WTC11 (cell line): ENCODE measurements at regions not wholly inside any gene's neighbourhood (a gene's known extent, or its start where the extent isn't known, plus 50 kb on each side); places are given as distances from the start of the nearest gene placed in this dataset.
A peak's percentile ranks its signal among the peaks of the same experiment; 100 is the strongest.

Experiments
- ATAC-seq: fragments of 200-7000 bp; cut with Tn5 transposase; 2 replicates; pipeline ENCODE4 v1.10.0; 2021; ENCODE audit warnings: mild to moderate bottlenecking, moderate library complexity
- CTCF ChIA-PET: fragments of 300-600 bp; sonication (Branson Sonifier 250); formaldehyde crosslinking; loops from one replicate; lab custom pipeline; 2021; ENCODE audit warnings: antibody characterized with exemption; lab: Charles Lee
- POLR2A ChIA-PET: fragments of 350-600 bp; sonication (Branson Sonifier 250); formaldehyde crosslinking; loops from one replicate; lab custom pipeline; 2021; ENCODE audit warnings: antibody characterized with exemption; lab: Charles Lee
- DNase-seq: peaks from one replicate; pipeline ENCODE4 v3.0.0; 2021; ENCODE audit warnings: low spot score
- H3K27ac Mint-ChIP-seq: 2 replicates; pipeline ENCODE4 v1.8.0; 2021; ENCODE audit warnings: mixed read lengths
- H3K27me3 Mint-ChIP-seq: 2 replicates; pipeline ENCODE4 v1.8.0; 2021; ENCODE audit warnings: low read depth, mild to moderate bottlenecking, moderate library complexity, mixed read lengths
- H3K36me3 Mint-ChIP-seq: 2 replicates; pipeline ENCODE4 v1.8.0; 2021; ENCODE audit warnings: mixed read lengths
- H3K4me1 Mint-ChIP-seq: 2 replicates; pipeline ENCODE4 v1.8.0; 2022; ENCODE audit warnings: mixed read lengths
- H3K4me3 Mint-ChIP-seq: 2 replicates; pipeline ENCODE4 v1.8.0; 2021; ENCODE audit warnings: mild to moderate bottlenecking, moderate library complexity, mixed read lengths
- H3K9me3 Mint-ChIP-seq: 2 replicates; pipeline ENCODE4 v1.8.0; 2021; ENCODE audit warnings: mixed read lengths
- CBFB ChIP-seq: sonication (generic); formaldehyde crosslinking; IDR thresholded peaks from 2 replicates; pipeline ENCODE4 v1.8.1; 2022; ENCODE audit warnings: mild to moderate bottlenecking, low read depth, missing genetic modification reagents
- CREM ChIP-seq: sonication (generic); formaldehyde crosslinking; IDR thresholded peaks from 2 replicates; pipeline ENCODE4 v1.8.1; 2022; ENCODE audit warnings: mild to moderate bottlenecking, missing genetic modification reagents, moderate library complexity
- E2F4 ChIP-seq: sonication (generic); formaldehyde crosslinking; IDR thresholded peaks from 2 replicates; pipeline ENCODE4 v1.8.1; 2022; ENCODE audit warnings: low read depth, mild to moderate bottlenecking, moderate library complexity, missing genetic modification reagents, borderline replicate concordance
- ELF4 ChIP-seq: sonication (generic); formaldehyde crosslinking; IDR thresholded peaks from 2 replicates; pipeline ENCODE4 v1.8.1; 2022; ENCODE audit warnings: low read depth, mild to moderate bottlenecking, moderate library complexity, missing genetic modification reagents
- ETV6 ChIP-seq: sonication (generic); formaldehyde crosslinking; IDR thresholded peaks from 2 replicates; pipeline ENCODE4 v1.8.1; 2022; ENCODE audit warnings: mild to moderate bottlenecking, missing genetic modification reagents
- HMGXB4 ChIP-seq: sonication (generic); formaldehyde crosslinking; IDR thresholded peaks from 2 replicates; pipeline ENCODE4 v1.8.1; 2023; ENCODE audit warnings: mild to moderate bottlenecking, moderate library complexity, missing genetic modification reagents
- IRF2 ChIP-seq: sonication (generic); formaldehyde crosslinking; IDR thresholded peaks from 2 replicates; pipeline ENCODE4 v1.8.0; 2022; ENCODE audit warnings: low read depth, missing genetic modification reagents, borderline replicate concordance
- JAZF1 ChIP-seq: fragments of 250-450 bp; sonication (Bioruptor Pico); IDR thresholded peaks from 2 replicates; pipeline ENCODE4 v1.9.0; 2021; ENCODE audit warnings: moderate library complexity, mild to moderate bottlenecking, inconsistent platforms
- NFYB ChIP-seq: sonication (generic); formaldehyde crosslinking; conservative IDR thresholded peaks from 2 replicates; pipeline ENCODE4 v1.8.0; 2022; ENCODE audit warnings: low read depth, missing genetic modification reagents
- NR1H2 ChIP-seq: sonication (generic); formaldehyde crosslinking; IDR thresholded peaks from 2 replicates; pipeline ENCODE4 v1.9.0; 2021; ENCODE audit warnings: mild to moderate bottlenecking, moderate library complexity, missing genetic modification reagents
- SMAD3 ChIP-seq: sonication (generic); formaldehyde crosslinking; IDR thresholded peaks from 2 replicates; pipeline ENCODE4 v1.8.0; 2022; ENCODE audit warnings: missing genetic modification reagents, mild to moderate bottlenecking, borderline replicate concordance
- TEAD4 ChIP-seq: sonication (generic); formaldehyde crosslinking; IDR thresholded peaks from 2 replicates; pipeline ENCODE4 v1.8.0; 2022; ENCODE audit warnings: mild to moderate bottlenecking, missing genetic modification reagents
- TP53 ChIP-seq: sonication (generic); formaldehyde crosslinking; IDR thresholded peaks from 2 replicates; pipeline ENCODE4 v1.8.1; 2023; ENCODE audit warnings: mild to moderate bottlenecking, missing genetic modification reagents
- ZNF263 ChIP-seq: sonication (generic); formaldehyde crosslinking; IDR thresholded peaks from 2 replicates; pipeline ENCODE4 v1.8.1; 2022; ENCODE audit warnings: low read depth, mild to moderate bottlenecking, moderate library complexity, missing genetic modification reagents
- ZNF396 ChIP-seq: fragments of 250-450 bp; sonication (Bioruptor Pico); IDR thresholded peaks from 2 replicates; pipeline ENCODE4 v1.8.0; 2021; ENCODE audit warnings: mild to moderate bottlenecking, moderate library complexity, borderline replicate concordance
- ZNF416 ChIP-seq: fragments of 250-450 bp; sonication (Bioruptor Pico); IDR thresholded peaks from 2 replicates; pipeline ENCODE4 v1.9.0; 2021; ENCODE audit warnings: mild to moderate bottlenecking, inconsistent platforms
- ZNF423 ChIP-seq: fragments of 250-450 bp; sonication (Bioruptor Pico); IDR thresholded peaks from 2 replicates; pipeline ENCODE4 v2.1.2; 2022; ENCODE audit warnings: mild to moderate bottlenecking, moderate library complexity
- ZNF671 ChIP-seq: fragments of 250-450 bp; sonication (Bioruptor Pico); IDR thresholded peaks from 2 replicates; pipeline ENCODE4 v1.8.0; 2021; ENCODE audit warnings: mild to moderate bottlenecking
- TF ChIP-seq, protein P1 (sequence below): sonication (generic); formaldehyde crosslinking; IDR thresholded peaks from 2 replicates; pipeline ENCODE4 v1.8.0; 2022; ENCODE audit warnings: mild to moderate bottlenecking, missing genetic modification reagents
- TF ChIP-seq, protein P2 (sequence below): sonication (generic); formaldehyde crosslinking; conservative IDR thresholded peaks from 2 replicates; pipeline ENCODE4 v1.8.1; 2022; ENCODE audit warnings: mild to moderate bottlenecking, missing genetic modification reagents
- TF ChIP-seq, protein P3 (sequence below): sonication (generic); formaldehyde crosslinking; IDR thresholded peaks from 2 replicates; pipeline ENCODE4 v1.8.1; 2022; ENCODE audit warnings: missing genetic modification reagents, borderline replicate concordance

GRCh38 chr9:121566481-121567465 is 67.1 kb upstream of the GGTA1 start:
- ATAC-seq (no peak), DNase-seq (no peak)
- no peaks in the 10 kb centered on the region for H3K9me3 Mint-ChIP-seq
- TF ChIP-seq HMGXB4 (CRISPR knock-in tag) (no peak), IRF2 (CRISPR knock-in tag) (no peak), TP53 (CRISPR knock-in tag) (no peak), ZNF423 (CRISPR knock-in tag) (no peak), ZNF416 (CRISPR knock-in tag) (no peak), ZNF263 (CRISPR knock-in tag) (no peak)
- peaks cover 20% of the 10 kb centered on the region for H3K4me1 Mint-ChIP-seq
- no peaks in the 10 kb centered on the region for H3K36me3 Mint-ChIP-seq
- peak overlapping the region; percentile 48; the same call in 1 of the 2 replicates for H3K27ac Mint-ChIP-seq
- H3K27me3 Mint-ChIP-seq = 0 out of 2 replicates have a peak, but pooled peaks cover 3% of the 10 kb centered on the region
- H3K4me3 Mint-ChIP-seq = no peak overlapping the region
- ChIA-PET CTCF (interaction anchor here (0.7 to 3.9 kb wide), 9 partner anchors 9 to 148 kb away, joined by 3 to 16 read pairs (median 5); no protein-coding TSS in a partner anchor), POLR2A (interaction anchor here (0.5 kb wide), 1 partner anchor 12 kb away, joined by 3 read pairs; no protein-coding TSS in a partner anchor)

GRCh38 chr9:121567500-121568342 is 68.1 kb upstream of the GGTA1 start:
- ATAC-seq (peak; percentile 29; the same call in 1 of the 2 replicates), DNase-seq (no peak)
- H3K9me3 Mint-ChIP-seq = no peaks in the 10 kb centered on the region
- POLR2A ChIA-PET = interaction anchor here (0.5 to 0.6 kb wide), 2 partner anchors 11 to 790 kb away, joined by 3 to 6 read pairs; no protein-coding TSS in a partner anchor
- 0 out of 2 replicates have a peak, but pooled peaks cover 3% of the 10 kb centered on the region for H3K27me3 Mint-ChIP-seq
- H3K36me3 Mint-ChIP-seq = no peaks in the 10 kb centered on the region
- H3K4me3 Mint-ChIP-seq = no peak overlapping the region
- CTCF ChIA-PET = interaction anchor here (0.7 to 3.9 kb wide), 10 partner anchors 10 to 131 kb away, joined by 3 to 16 read pairs (median 4); no protein-coding TSS in a partner anchor
- H3K27ac Mint-ChIP-seq = peak overlapping the region; percentile 48; the same call in 1 of the 2 replicates
- TF ChIP-seq, protein P1, sequence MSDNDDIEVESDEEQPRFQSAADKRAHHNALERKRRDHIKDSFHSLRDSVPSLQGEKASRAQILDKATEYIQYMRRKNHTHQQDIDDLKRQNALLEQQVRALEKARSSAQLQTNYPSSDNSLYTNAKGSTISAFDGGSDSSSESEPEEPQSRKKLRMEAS (CRISPR knock-in tag) = no peak
- no peak for TF ChIP-seq ZNF396 (CRISPR knock-in tag)
- no peak for TF ChIP-seq TEAD4
- no peak for TF ChIP-seq ZNF671
- TF ChIP-seq, protein P2, sequence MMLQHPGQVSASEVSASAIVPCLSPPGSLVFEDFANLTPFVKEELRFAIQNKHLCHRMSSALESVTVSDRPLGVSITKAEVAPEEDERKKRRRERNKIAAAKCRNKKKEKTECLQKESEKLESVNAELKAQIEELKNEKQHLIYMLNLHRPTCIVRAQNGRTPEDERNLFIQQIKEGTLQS (CRISPR knock-in tag) = no peak
- no peak for TF ChIP-seq ETV6 (CRISPR knock-in tag)
- no peak for TF ChIP-seq NFYB
- TF ChIP-seq CBFB (CRISPR knock-in tag) = no peak
- TF ChIP-seq CREM (CRISPR knock-in tag) = no peak
- TF ChIP-seq ELF4 (CRISPR knock-in tag) = no peak
- TF ChIP-seq NR1H2 (CRISPR knock-in tag) = no peak
- TF ChIP-seq SMAD3 (CRISPR knock-in tag) = no peak
- TF ChIP-seq, protein P3, sequence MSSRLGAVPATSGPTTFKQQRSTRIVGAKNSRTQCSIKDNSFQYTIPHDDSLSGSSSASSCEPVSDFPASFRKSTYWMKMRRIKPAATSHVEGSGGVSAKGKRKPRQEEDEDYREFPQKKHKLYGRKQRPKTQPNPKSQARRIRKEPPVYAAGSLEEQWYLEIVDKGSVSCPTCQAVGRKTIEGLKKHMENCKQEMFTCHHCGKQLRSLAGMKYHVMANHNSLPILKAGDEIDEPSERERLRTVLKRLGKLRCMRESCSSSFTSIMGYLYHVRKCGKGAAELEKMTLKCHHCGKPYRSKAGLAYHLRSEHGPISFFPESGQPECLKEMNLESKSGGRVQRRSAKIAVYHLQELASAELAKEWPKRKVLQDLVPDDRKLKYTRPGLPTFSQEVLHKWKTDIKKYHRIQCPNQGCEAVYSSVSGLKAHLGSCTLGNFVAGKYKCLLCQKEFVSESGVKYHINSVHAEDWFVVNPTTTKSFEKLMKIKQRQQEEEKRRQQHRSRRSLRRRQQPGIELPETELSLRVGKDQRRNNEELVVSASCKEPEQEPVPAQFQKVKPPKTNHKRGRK = no peak
- no peak for TF ChIP-seq E2F4 (CRISPR knock-in tag)
- TF ChIP-seq JAZF1 = no peak
- peaks cover 20% of the 10 kb centered on the region for H3K4me1 Mint-ChIP-seq
